Embryonic facial prominence (tissue), 1 donor: ENCODE measurements at regions not wholly inside any gene's neighbourhood (a gene's known extent, or its start where the extent isn't known, plus 50 kb on each side); places are given as distances from the start of the nearest gene placed in this dataset.

Experiments
- DNase-seq: peaks from one replicate; pipeline ENCODE4 v3.0.0-alpha.2; 2016; ENCODE audit errors: extremely low spot score

DNA sequence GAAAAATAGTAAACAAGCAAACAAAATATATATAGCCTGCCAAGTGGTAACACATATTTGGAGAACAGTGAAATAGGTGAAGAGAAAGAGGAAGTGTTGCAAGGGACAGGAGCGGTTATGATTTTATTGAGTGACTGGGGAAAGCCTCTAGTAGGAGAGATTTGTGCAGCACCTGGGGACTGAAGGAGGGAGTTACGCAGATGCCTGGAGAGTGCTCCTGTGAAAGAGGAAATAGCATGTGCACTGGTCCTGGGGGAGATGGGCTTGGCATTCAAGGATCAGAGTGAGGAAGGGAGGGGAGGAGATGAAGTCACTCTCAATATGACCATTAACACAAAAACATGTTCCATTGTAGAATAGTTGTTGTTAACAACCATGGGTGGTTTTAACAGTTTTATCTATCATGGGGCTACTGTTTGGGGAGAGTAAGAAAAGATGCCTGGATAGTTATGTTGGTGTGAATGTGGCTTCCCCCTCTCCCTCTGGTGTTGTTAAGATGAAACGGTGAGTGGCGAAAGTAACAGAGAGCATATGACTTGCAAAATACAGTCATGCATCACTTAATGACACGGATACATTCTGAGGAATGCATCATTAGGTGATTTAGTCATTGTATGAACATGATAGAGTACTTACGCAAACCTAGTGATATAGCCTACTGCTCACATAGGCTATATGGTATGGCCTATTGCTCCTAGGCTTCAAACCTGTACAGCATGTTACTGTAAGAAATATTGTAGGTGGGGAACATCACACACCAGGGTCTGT, 251.7 kb upstream of the ARGLU1 start:
- DNase-seq: no peak

GRCh38 chr13:106818971-106819370, 251.0 kb upstream of the ARGLU1 start:
- DNase-seq: no peak

DNA sequence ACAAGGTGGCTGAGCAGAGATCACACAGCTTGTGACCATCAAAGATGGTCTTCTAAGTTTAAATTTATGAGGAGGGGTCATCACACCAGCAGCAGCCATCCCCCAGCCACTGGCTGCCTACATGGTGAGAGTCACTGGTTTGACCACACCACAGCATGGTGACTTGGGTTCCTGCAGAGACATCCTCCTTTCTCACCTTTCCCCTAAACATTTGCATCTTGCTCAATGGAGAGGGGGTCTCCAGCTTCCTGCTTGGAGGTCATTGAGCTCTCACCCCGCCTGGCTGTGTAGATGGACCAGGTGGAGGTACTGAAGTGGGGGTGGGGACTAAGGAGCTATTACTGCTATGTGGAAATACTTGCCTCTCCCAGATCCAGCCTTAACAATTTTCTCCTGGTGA, 247.6 kb upstream of the ARGLU1 start:
- DNase-seq: no peak

DNA sequence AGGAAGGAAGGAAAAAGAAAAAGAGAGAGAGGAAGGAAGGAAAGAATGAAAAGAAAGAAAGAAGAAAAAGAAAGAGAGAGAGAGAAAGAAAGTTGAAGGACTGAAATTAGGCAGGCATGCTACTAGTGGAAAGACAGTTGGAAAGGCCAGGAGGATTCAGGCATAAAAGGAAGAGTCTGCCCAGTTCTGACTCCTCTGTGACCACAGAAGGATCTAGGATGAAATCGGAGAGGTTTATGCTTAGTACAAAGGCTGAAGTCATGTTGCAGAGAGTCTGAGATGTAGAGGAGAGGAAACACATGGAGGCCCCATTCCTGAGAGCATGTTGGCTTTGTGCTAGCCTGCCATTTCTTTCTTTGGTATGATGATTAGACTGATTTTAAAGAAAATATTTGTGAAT, 246.5 kb upstream of the ARGLU1 start:
- DNase-seq: no peak

- DNase-seq: no peak
These were observed 242.1 kb upstream of the ARGLU1 start for GRCh38 chr13:106810069-106810468.

DNA sequence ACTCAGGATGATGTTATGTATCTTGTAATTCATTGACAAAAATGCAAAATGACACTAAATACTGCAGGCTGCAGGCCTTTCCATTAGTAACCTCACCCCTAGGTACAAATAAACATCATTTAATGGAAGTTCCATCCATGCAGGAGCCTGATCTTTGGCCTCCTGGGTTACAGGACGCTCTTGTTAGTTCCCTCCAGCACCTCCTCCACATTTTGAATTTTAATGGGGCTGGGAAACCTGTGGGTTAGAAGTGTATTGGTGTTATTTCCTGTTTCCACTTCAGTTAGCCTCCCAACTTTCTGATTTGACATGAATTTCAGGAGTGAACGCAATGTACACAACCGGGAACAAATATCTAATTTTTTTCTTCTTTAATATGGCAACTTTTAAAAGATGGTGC, 237.1 kb upstream of the ARGLU1 start:
- DNase-seq: no peak

DNA sequence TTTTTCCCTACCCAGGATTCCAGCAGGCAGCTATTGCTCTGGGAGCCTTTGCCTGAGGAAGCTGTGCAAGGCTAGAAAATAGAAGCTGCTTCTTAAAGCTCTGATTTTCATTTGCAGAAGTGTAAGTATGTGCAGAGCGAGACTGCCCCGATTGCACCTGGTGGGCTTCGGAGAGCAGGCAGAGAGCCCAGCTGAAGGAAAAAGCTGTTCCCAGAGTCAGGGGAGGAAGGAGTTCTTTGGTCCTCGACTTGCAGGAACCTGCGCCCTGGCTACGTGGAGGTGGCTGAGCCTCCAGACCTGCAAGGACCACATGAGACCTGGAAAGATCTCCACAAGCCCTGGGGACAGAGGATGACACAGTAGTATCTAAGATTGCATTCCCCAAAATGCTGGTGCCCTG, 235.0 kb upstream of the ARGLU1 start:
- DNase-seq: no peak

DNA sequence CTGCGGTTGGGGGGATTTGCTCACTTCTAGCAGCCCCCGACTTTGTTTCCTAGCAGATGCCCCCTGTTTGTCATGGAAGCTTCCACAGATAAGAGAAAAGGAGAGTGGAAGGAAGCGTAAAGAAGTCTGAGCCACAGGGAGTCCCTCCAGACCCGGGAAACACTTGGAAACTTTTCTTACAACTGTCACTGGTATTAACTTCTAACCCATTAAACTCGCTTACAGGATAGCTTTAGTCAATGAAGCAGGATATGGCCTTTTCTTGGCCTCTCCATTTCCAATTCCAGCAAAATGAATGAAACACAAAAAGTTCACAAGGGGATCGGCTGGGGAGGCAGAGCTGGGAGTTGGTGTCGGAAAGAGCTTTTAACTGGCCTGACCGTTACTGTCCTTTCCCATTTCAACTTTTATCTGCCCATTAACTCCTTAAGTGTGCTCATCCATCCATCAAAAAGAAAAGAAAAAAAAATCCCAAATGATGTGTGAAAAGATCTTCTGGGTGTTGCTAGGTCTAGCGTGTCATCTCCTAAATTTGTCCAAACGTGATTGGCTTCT, 231.9 kb upstream of the ARGLU1 start:
- no peak for DNase-seq

GRCh38 chr13:106797081-106797640, 229.2 kb upstream of the ARGLU1 start:
- DNase-seq: no peak

DNA sequence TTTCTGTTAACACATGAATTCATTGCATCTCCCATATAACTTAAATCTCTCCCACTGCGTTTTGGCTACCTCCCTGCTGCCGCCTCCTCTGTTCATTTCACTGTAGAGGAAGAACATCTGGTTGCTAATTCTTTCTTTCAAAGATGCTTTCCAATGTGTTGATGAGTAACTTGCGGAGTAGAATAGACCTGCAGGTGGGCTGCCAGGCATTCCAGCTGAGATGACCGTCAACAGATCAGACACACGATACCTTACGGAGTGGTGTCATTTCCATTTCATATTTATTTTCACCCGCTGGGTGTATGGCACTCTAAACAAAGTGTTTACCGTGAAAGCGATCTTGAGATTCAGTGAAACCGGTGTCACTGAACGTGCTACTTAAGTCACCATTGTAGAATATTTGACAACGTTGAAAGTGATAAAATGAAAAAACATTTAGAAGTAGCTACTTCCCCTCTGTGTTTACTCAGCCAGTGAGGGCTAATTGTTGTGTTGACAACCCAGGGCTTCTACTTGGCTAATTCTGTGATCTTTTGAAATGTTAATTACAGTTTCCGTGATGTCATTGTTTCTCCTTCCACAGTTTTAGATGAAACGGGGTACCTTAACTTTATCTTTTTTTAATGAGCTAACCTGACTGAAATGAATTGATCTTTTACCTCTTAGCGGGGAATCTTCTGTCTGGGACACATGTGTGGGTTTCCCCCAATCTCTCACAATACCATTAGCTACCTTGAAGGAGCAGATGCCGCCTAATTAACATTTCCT, 228.5 kb upstream of the ARGLU1 start:
- no peak for DNase-seq

DNA sequence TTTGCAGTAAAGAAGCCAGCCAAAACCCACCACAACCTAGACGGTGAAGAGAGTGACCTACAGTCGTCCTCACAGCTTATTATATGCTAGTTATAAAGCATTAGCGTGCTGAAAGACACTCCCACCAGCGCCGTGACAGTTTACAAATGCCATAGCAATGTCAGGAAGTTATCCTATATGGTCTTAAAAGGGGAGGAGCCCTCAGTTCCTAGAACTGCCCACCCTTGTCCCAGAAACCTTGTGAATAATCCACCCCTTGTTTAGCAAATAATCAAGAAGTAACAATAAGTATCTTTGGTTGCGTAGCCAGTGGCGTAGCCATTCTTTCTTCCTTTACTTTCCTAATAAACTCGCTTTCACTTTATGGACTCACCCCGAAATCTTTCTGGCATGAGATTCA, 227.9 kb upstream of the ARGLU1 start:
- DNase-seq: no peak

GRCh38 chr13:106794117-106794516, 226.2 kb upstream of the ARGLU1 start:
- DNase-seq: no peak

DNA sequence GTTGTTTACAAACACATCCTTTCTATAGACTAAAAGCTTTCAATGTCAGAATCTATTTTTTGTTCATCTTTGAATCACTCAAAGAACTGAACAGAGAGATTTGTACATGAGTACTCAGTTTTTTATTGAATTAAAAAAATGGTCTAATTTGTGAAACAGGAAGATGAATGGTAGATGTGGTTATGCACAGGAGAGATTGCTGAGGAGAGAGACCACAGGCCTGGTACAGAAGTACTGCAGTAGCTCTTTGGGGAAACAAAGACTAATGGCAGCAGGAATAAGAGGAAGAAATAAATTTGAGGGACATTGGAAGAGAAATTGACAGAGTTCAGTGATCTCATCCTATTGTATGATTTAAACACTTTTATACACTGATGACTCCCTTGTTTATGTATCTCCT, 222.0 kb upstream of the ARGLU1 start:
- DNase-seq: no peak

DNA sequence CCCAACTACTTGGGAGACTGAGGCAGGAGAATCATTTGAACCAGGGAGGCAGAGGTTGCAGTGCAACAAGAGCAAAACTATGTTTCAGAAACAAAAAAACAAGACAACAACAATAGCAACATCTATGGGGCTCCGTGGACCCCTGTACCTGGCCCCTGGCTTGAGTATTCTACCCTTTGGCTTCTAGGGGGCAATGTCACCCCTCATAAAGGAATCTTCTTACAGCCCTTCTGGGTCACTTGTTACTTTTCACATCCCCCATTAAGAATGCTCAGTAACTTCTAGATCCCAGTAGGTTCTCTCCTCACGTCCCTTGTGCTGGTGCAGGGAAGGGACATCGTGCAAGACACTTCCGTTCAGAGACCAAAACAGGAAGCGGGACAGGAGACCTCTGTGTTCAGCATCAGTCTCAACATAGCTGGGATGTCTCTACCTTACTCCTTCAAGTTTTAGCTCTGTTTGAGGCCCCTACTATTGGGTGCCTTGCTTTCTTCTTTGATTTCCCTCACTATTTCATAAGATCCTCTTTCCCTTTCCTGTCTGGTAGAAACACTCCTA, 218.1 kb upstream of the ARGLU1 start:
- DNase-seq: no peak

- no peak for DNase-seq
These were observed 206.7 kb upstream of the ARGLU1 start for GRCh38 chr13:106774621-106775020.

DNA sequence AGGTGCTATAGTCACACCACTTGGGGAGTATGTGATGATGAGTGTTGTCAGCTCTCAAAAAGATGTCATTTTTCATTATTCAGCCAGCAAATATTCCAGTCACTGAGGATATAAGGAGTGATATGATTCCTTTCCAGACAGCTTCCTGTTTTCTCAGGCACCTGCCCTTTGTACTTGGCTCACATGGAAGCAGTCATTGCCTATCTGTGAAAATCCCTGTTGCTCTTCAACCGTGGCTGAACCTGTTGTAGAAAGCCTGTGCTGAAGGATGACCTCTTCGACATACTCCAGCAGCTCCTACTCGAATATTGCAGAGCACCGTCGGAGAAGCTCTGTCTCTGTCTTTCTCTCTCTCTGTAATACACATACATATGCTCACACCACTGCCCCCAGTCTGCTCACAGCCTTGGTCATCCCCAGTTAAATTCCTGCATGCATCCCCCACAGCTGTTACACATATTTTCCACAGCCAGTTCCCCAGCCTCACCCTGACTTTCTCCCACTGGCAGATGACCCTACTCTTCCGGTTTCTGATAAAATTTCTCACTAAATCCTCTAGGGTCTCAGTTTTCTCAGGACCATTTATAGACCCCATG, 204.2 kb upstream of the ARGLU1 start:
- no peak for DNase-seq

DNA sequence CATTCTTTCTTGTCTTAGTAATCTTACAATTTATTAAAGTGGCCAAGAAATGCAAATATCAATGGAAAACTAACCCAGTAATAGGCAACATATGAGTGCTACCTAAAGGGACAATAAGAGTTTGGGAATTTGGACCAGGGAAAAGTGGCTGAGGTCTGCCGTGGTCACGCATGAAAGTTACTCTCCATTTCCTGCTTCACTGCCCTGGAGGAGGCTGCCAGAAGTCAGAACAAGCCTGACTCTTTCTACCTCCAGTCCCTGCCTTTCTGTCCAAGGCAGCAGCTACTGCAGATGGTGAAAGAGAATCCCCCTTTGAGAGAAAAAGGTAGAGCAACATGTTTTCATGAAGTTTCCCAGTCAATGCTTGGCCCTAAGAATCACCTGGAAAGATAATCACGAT, 201.1 kb upstream of the ARGLU1 start:
- DNase-seq: no peak

- no peak for DNase-seq
These were observed 194.8 kb upstream of the ARGLU1 start for GRCh38 chr13:106762708-106763107.

- DNase-seq: no peak
These were observed 188.5 kb upstream of the ARGLU1 start for GRCh38 chr13:106756446-106756845.

DNA sequence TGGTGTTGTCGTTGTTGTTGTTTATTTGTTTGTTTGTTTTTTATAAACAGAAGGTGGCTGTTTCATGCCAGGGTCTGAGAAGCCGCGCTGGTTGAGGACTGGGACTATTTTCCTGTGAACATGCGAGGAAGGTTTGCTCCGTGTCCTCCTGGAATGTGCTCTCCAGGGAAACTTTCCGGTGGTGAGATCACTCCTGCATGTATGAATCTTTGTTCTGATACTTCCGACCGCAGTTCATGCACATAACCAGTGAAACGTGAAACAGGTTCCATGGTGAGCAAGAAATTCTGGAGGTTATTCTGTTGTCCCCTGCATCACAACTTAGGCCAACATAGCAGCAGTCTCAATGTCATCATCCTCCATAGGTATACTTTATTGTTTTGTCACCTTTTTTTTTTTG, 187.6 kb upstream of the ARGLU1 start:
- DNase-seq: no peak

- DNase-seq: no peak
These were observed 185.3 kb upstream of the ARGLU1 start for GRCh38 chr13:106753251-106753650.

GRCh38 chr13:106752584-106753170, 184.7 kb upstream of the ARGLU1 start:
- no peak for DNase-seq
